ENCODE measurements at regions not wholly inside any gene's neighbourhood (a gene's known extent, or its start where the extent isn't known, plus 50 kb on each side); places are given as distances from the start of the nearest gene placed in this dataset.

- Mint-ChIP-seq H3K27me3 (no peaks in the 10 kb centered on the region), H3K27ac (no peak overlapping the region), H3K4me3 (no peak overlapping the region), H3K4me1 (ENCODE audit: low read depth) (no peaks in the 10 kb centered on the region), H3K36me3 (ENCODE audit: low read depth) (no peaks in the 10 kb centered on the region), H3K9me3 (no peaks in the 10 kb centered on the region)
- TF ChIP-seq, protein P1, sequence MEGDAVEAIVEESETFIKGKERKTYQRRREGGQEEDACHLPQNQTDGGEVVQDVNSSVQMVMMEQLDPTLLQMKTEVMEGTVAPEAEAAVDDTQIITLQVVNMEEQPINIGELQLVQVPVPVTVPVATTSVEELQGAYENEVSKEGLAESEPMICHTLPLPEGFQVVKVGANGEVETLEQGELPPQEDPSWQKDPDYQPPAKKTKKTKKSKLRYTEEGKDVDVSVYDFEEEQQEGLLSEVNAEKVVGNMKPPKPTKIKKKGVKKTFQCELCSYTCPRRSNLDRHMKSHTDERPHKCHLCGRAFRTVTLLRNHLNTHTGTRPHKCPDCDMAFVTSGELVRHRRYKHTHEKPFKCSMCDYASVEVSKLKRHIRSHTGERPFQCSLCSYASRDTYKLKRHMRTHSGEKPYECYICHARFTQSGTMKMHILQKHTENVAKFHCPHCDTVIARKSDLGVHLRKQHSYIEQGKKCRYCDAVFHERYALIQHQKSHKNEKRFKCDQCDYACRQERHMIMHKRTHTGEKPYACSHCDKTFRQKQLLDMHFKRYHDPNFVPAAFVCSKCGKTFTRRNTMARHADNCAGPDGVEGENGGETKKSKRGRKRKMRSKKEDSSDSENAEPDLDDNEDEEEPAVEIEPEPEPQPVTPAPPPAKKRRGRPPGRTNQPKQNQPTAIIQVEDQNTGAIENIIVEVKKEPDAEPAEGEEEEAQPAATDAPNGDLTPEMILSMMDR (IDR thresholded peaks at IDR 0.05) = no peak
- DNase-seq = no peak
- H3K27ac ChIP-seq (ENCODE audit: low read depth in 1 of 2, low read length in 2 of 2) = no peak overlapping the region
- CTCF ChIA-PET = no interaction called here
- no peaks in the 10 kb centered on the region for H3K4me1 ChIP-seq (ENCODE audit: insufficient read depth, low read length)
- no peak overlapping the region for H3K4me3 ChIP-seq (ENCODE audit: low read length)
- H3K36me3 ChIP-seq (ENCODE audit: insufficient read depth, low read length) = no peaks in the 10 kb centered on the region
- POLR2A ChIA-PET = no interaction called here
- intact Hi-C loops (cut with DNase I, micrococcal nuclease) = no loop called here
- no peaks in the 10 kb centered on the region for H3K27me3 ChIP-seq (ENCODE audit: control insufficient read depth in 1 of 2, insufficient read depth in 2 of 2, low read length in 2 of 2)
- no peak for ATAC-seq (ENCODE audit: poor library complexity)
- H3K9me3 ChIP-seq (ENCODE audit: control insufficient read depth in 1 of 2, insufficient read depth in 1 of 2, low read length in 2 of 2) = peaks cover 0 to 4% of the 10 kb centered on the region in 2 experiments
Observed at GRCh38 chr6:37119387-37119886, 50.5 kb upstream of the PIM1 start.

Data from CD4-positive, alpha-beta T cell (primary cell).